C4-2B (cell line): ENCODE measurements at regions not wholly inside any gene's neighbourhood (a gene's known extent, or its start where the extent isn't known, plus 50 kb on each side); places are given as distances from the start of the nearest gene placed in this dataset.

Source experiments
- CTCF ChIP-seq: fragments of 450-650 bp; conservative IDR thresholded peaks from 2 replicates; pipeline ENCODE4 v1.5.1; 2017; ENCODE audit warnings: mild to moderate bottlenecking
- ZFX ChIP-seq: fragments of 450-650 bp; IDR thresholded peaks from 2 replicates; pipeline ENCODE4 v1.6.1; 2017

DNA sequence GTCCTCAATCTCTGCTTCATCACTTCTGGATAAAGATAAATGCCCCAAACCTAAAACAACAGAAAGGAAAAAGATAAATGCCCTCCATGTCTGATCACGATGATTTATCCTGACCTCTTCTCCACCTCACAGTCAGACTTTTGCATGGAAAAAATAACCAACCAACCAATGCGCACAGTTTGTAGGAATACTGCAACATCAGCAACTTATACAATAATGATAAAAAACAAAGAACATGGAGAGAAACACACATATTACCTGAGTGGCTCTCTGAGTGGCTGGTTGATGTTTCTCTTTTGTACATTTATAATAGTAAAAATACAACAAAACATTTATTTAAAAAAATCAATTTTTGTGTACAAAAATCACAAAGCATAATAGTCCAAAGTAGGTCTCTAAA is 93.0 kb upstream of the PUDP start:
- TF ChIP-seq CTCF (no peak), ZFX (no peak)
